Activated CD4-positive, alpha-beta T cell treated with anti-CD3 and anti-CD28 coated beads for 36 hours (primary cell): ENCODE measurements at regions not wholly inside any gene's neighbourhood (a gene's known extent, or its start where the extent isn't known, plus 50 kb on each side); places are given as distances from the start of the nearest gene placed in this dataset.

ENCODE experiments used
- ATAC-seq: fragments of 200-7000 bp; cut with Tn5 transposase; one replicate; pipeline ENCODE4 v1.10.0; 2021; ENCODE audit warnings: mild to moderate bottlenecking, moderate library complexity
- CTCF ChIA-PET: fragments of 350-600 bp; sonication (Branson Sonifier 250); formaldehyde crosslinking; loops from one replicate; lab custom pipeline; 2021; ENCODE audit warnings: antibody characterized with exemption; lab: Charles Lee
- POLR2A ChIA-PET: fragments of 350-600 bp; sonication (Branson Sonifier 250); formaldehyde crosslinking; loops from one replicate; lab custom pipeline; 2021; ENCODE audit warnings: antibody characterized with exemption, inconsistent platforms; lab: Charles Lee
- DNase-seq: peaks from one replicate; pipeline ENCODE4 v3.0.0-alpha.2; 2020
- H3K27ac Mint-ChIP-seq: one replicate; pipeline ENCODE4 v1.8.0; 2021; ENCODE audit warnings: mixed read lengths
- H3K27me3 Mint-ChIP-seq: one replicate; pipeline ENCODE4 v1.8.0; 2021; ENCODE audit warnings: mixed read lengths
- H3K36me3 Mint-ChIP-seq: one replicate; pipeline ENCODE4 v1.8.0; 2021; ENCODE audit warnings: low read depth, mixed read lengths
- H3K4me1 Mint-ChIP-seq: one replicate; pipeline ENCODE4 v1.8.0; 2021; ENCODE audit warnings: mixed read lengths
- H3K4me3 Mint-ChIP-seq: one replicate; pipeline ENCODE4 v1.8.0; 2021; ENCODE audit warnings: mild to moderate bottlenecking, moderate library complexity, mixed read lengths
- H3K9me3 Mint-ChIP-seq: one replicate; pipeline ENCODE4 v1.8.0; 2021; ENCODE audit warnings: low read depth, mixed read lengths
- intact Hi-C, 2 experiments: fragments of 100-400 bp; cut with DNase I in 1 of 2; cut with micrococcal nuclease in 1 of 2; formaldehyde crosslinking; loops; one replicate each; pipeline versions ENCODE4 v1.14.2 to v1.15.1; 2022 to 2024; cut with DNase I, micrococcal nuclease

DNA sequence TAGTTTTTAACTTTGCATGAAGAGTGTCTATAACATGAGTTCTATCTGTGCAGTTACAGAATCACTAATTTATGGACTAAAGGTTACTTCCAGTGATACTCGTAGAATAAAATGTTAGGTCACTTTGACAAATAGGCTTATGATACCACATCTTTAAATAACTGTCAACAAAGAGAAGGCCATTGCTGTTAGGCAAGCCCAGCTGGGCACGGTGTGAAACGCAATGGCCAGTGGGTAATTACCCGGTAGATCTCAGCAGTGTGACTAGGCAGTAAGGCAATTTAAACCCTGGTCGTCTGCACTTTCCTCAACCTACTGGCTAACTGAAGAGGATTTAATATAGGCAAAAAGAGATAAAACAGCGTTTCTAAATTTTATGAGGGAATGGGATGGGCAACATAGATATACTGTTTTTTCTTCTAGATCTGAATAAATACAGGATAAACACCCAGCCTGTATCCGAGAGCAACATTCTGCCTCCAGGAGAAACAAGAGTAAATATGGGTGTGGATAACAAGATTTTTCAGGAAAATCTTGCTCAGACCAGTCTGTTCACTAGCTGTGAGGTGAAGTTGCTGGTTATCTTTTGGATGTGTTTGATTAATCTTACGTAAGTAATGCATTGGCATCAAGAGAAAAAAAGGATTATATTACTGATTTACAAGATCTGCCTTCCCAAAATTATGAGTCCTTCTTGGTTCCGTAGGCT, 631.3 kb downstream of the EFNB2 start:
- intact Hi-C loops = loop anchor here in 1 of 2 experiments (10.0 kb wide), 1 partner anchor 631 kb away; the partner anchor contains the start of gene EFNB2
- Mint-ChIP-seq H3K27ac (no peak overlapping the region), H3K27me3 (peaks cover 9% of the 10 kb centered on the region), H3K4me3 (no peak overlapping the region), H3K4me1 (peaks cover 14% of the 10 kb centered on the region), H3K36me3 (no peaks in the 10 kb centered on the region), H3K9me3 (no peaks in the 10 kb centered on the region)
- DNase-seq = no peak
- no peak for ATAC-seq
- CTCF ChIA-PET = interaction anchor here (0.7 kb wide), 1 partner anchor 24 kb away, joined by 5 read pairs; no protein-coding TSS in a partner anchor
- POLR2A ChIA-PET = no interaction called here

DNA sequence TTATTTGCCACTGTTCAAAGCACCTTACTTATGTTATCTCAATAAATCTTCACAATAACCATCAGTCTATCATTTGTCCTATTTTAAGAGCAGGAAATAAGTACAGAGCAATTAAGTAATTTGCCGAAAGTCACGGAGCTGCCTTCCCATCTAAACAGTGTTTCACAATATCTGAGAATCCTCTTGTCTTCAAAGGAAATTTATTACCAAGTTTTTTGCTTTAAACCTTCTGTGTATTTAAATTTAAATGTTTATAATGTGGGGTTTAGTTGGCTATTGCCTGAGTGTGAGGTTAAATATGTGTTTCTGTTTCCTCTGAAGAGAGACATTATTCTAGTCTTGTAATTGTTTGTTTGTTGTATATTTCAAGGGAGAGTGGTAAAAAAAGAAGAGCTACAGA, 633.1 kb downstream of the EFNB2 start:
- no peaks in the 10 kb centered on the region for H3K4me1 Mint-ChIP-seq
- intact Hi-C loops = loop anchor here in 1 of 2 experiments (10.0 kb wide), 1 partner anchor 632 kb away; the partner anchor contains the start of gene EFNB2
- peaks cover 6% of the 10 kb centered on the region for H3K27me3 Mint-ChIP-seq
- H3K4me3 Mint-ChIP-seq = no peak overlapping the region
- POLR2A ChIA-PET = no interaction called here
- DNase-seq (no peak), ATAC-seq (no peak)
- H3K9me3 Mint-ChIP-seq = no peaks in the 10 kb centered on the region
- no peak overlapping the region for H3K27ac Mint-ChIP-seq
- H3K36me3 Mint-ChIP-seq = no peaks in the 10 kb centered on the region
- CTCF ChIA-PET = no interaction called here

- ATAC-seq = no peak
- H3K4me1 Mint-ChIP-seq = no peaks in the 10 kb centered on the region
- H3K9me3 Mint-ChIP-seq = no peaks in the 10 kb centered on the region
- intact Hi-C loops = no loop called here
- no peaks in the 10 kb centered on the region for H3K27me3 Mint-ChIP-seq
- H3K36me3 Mint-ChIP-seq = no peaks in the 10 kb centered on the region
- no peak overlapping the region for H3K27ac Mint-ChIP-seq
- ChIA-PET CTCF (no interaction called here), POLR2A (no interaction called here)
- no peak overlapping the region for H3K4me3 Mint-ChIP-seq
- no peak for DNase-seq
Observed at GRCh38 chr13:105897575-105897974, 637.9 kb downstream of the EFNB2 start.

- intact Hi-C loops = no loop called here
- Mint-ChIP-seq H3K36me3 (no peaks in the 10 kb centered on the region), H3K27me3 (no peaks in the 10 kb centered on the region), H3K4me3 (no peak overlapping the region), H3K4me1 (no peaks in the 10 kb centered on the region), H3K9me3 (no peaks in the 10 kb centered on the region), H3K27ac (no peak overlapping the region)
- DNase-seq (no peak), ATAC-seq (no peak)
- ChIA-PET CTCF (no interaction called here), POLR2A (no interaction called here)
Observed at GRCh38 chr13:105894697-105895096, 640.8 kb downstream of the EFNB2 start.

DNA sequence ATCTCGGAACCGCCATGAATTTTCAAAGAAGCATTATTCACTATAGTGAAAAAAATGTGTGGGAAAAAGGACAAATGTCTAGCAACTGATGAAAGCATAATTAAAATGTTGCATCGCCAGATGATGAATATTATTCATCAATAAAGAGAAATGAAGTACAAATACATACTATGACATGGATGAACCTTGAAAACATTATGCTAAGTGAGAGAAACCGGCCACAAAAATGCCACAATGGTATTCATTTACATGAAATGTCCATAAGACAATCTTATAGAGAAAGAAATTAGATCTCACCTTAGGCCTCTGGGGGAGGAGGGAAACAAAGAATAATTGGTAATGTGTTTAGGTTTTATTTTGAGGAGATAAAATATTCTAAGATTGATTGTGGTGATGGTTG, 645.0 kb downstream of the EFNB2 start:
- ChIA-PET POLR2A (no interaction called here), CTCF (no interaction called here)
- H3K36me3 Mint-ChIP-seq = no peaks in the 10 kb centered on the region
- no peak overlapping the region for H3K4me3 Mint-ChIP-seq
- ATAC-seq (no peak), DNase-seq (no peak)
- intact Hi-C loops = no loop called here
- H3K9me3 Mint-ChIP-seq = no peaks in the 10 kb centered on the region
- H3K27me3 Mint-ChIP-seq = no peaks in the 10 kb centered on the region
- H3K4me1 Mint-ChIP-seq = no peaks in the 10 kb centered on the region
- no peak overlapping the region for H3K27ac Mint-ChIP-seq

DNA sequence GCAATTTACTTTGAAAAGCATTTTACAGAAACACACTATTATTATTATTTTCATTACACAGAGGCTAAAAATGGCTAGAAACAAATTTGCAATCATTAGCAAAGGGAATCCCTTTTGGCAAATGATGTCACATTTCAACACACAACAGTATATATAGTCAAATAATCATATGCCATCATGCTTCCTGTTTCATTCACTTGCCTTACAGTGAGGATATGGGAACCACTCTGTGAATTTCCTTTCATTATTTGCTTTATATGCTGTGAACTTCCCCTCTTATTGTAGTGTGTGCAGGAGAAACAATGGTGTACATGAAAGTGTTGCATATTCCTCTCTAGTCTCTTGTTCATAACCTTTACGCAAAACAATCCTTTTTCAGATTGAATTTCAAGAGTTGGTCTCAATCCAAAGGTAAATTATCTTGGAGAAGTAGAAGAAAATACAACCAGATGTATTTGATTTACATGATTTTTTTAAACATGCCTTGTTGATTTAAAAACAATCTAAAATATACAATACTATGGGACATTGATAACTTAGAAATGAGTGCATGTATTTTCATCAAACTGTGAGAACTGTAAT, 657.3 kb downstream of the EFNB2 start:
- H3K27ac Mint-ChIP-seq = no peak overlapping the region
- no peaks in the 10 kb centered on the region for H3K36me3 Mint-ChIP-seq
- H3K4me1 Mint-ChIP-seq = no peaks in the 10 kb centered on the region
- H3K4me3 Mint-ChIP-seq = no peak overlapping the region
- DNase-seq (no peak), ATAC-seq (no peak)
- ChIA-PET POLR2A (no interaction called here), CTCF (no interaction called here)
- no peaks in the 10 kb centered on the region for H3K9me3 Mint-ChIP-seq
- intact Hi-C loops = no loop called here
- H3K27me3 Mint-ChIP-seq = peaks cover 2% of the 10 kb centered on the region

DNA sequence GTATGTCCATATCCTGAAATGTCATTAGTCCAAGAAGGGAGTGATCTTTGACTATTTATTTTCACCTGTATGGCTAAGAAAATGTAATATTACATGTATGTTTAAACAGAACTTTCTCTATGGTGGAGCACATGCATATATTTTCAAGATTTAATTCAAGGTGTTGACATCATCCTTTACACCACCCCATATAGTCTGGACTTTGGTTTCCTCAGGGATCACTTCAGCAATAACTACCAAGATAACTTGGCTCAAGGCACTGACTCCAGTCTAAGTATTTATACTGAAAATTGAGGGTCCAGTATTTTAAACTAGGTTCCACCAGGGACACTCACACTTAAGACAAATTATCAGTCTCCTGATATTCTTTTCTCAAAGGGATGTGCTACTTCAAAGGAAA, 660.6 kb downstream of the EFNB2 start:
- no peak for ATAC-seq
- Mint-ChIP-seq H3K4me1 (no peaks in the 10 kb centered on the region), H3K9me3 (no peaks in the 10 kb centered on the region), H3K27me3 (peaks cover 2% of the 10 kb centered on the region), H3K27ac (no peak overlapping the region), H3K4me3 (no peak overlapping the region), H3K36me3 (no peaks in the 10 kb centered on the region)
- intact Hi-C loops = no loop called here
- ChIA-PET CTCF (no interaction called here), POLR2A (no interaction called here)
- no peak for DNase-seq

GRCh38 chr13:105871768-105872167, 663.7 kb downstream of the EFNB2 start:
- H3K4me1 Mint-ChIP-seq = no peaks in the 10 kb centered on the region
- no peak for ATAC-seq
- ChIA-PET POLR2A (no interaction called here), CTCF (no interaction called here)
- H3K36me3 Mint-ChIP-seq = no peaks in the 10 kb centered on the region
- H3K27me3 Mint-ChIP-seq = no peaks in the 10 kb centered on the region
- intact Hi-C loops = no loop called here
- H3K9me3 Mint-ChIP-seq = no peaks in the 10 kb centered on the region
- DNase-seq = no peak
- H3K4me3 Mint-ChIP-seq = no peak overlapping the region
- H3K27ac Mint-ChIP-seq = no peak overlapping the region

GRCh38 chr13:105871326-105871725, 664.1 kb downstream of the EFNB2 start:
- no peaks in the 10 kb centered on the region for H3K4me1 Mint-ChIP-seq
- DNase-seq (no peak), ATAC-seq (no peak)
- no peak overlapping the region for H3K27ac Mint-ChIP-seq
- H3K4me3 Mint-ChIP-seq = no peak overlapping the region
- ChIA-PET POLR2A (no interaction called here), CTCF (no interaction called here)
- no peaks in the 10 kb centered on the region for H3K27me3 Mint-ChIP-seq
- intact Hi-C loops = no loop called here
- no peaks in the 10 kb centered on the region for H3K9me3 Mint-ChIP-seq
- H3K36me3 Mint-ChIP-seq = no peaks in the 10 kb centered on the region

- no peak overlapping the region for H3K27ac Mint-ChIP-seq
- no peaks in the 10 kb centered on the region for H3K4me1 Mint-ChIP-seq
- CTCF ChIA-PET = no interaction called here
- POLR2A ChIA-PET = no interaction called here
- H3K36me3 Mint-ChIP-seq = no peaks in the 10 kb centered on the region
- intact Hi-C loops = loop anchor here in 1 of 2 experiments (10.0 kb wide), 1 partner anchor 261 kb away; no protein-coding TSS in a partner anchor
- no peak for DNase-seq
- no peaks in the 10 kb centered on the region for H3K27me3 Mint-ChIP-seq
- ATAC-seq = no peak
- H3K4me3 Mint-ChIP-seq = no peak overlapping the region
- no peaks in the 10 kb centered on the region for H3K9me3 Mint-ChIP-seq
Observed at GRCh38 chr13:105863300-105863920, 672.1 kb downstream of the EFNB2 start.

- POLR2A ChIA-PET = no interaction called here
- H3K4me1 Mint-ChIP-seq = no peaks in the 10 kb centered on the region
- no peaks in the 10 kb centered on the region for H3K27me3 Mint-ChIP-seq
- no peak overlapping the region for H3K27ac Mint-ChIP-seq
- H3K36me3 Mint-ChIP-seq = no peaks in the 10 kb centered on the region
- CTCF ChIA-PET = no interaction called here
- no peaks in the 10 kb centered on the region for H3K9me3 Mint-ChIP-seq
- intact Hi-C loops = no loop called here
- DNase-seq (no peak), ATAC-seq (no peak)
- no peak overlapping the region for H3K4me3 Mint-ChIP-seq
Observed at GRCh38 chr13:105848494-105848893, 687.0 kb downstream of the EFNB2 start.
